ENCODE measurements at regions not wholly inside any gene's neighbourhood (a gene's known extent, or its start where the extent isn't known, plus 50 kb on each side); places are given as distances from the start of the nearest gene placed in this dataset.

- H3K4me1 ChIP-seq (ENCODE audit: insufficient read depth, insufficient read length), result no peaks in the 10 kb centered on the region
- peaks cover 9% of the 10 kb centered on the region for H3K36me3 ChIP-seq (ENCODE audit: insufficient read depth, insufficient read length, low read length)
- H3K9me3 ChIP-seq (ENCODE audit: insufficient read depth, low read length), result no peaks in the 10 kb centered on the region
- no peak overlapping the region for H3K9ac ChIP-seq (ENCODE audit: insufficient read length, low read depth)
- H3K4me3 ChIP-seq (ENCODE audit: insufficient read length, low read depth), result no peak overlapping the region
- DNase-seq (ENCODE audit: low read depth, low spot score), result no peak
- no peaks in the 10 kb centered on the region for H3K27me3 ChIP-seq (ENCODE audit: insufficient read depth, insufficient read length)
- TF ChIP-seq SUZ12 (IDR thresholded peaks at IDR 0.05; ENCODE audit: extremely low read depth, insufficient read depth, insufficient read length) (no peak), ZNF274 (IDR thresholded peaks at IDR 0.05; ENCODE audit: low read depth, low read length) (no peak), YY1 (IDR thresholded peaks at IDR 0.05; ENCODE audit: insufficient read depth, insufficient read length) (no peak)
These were observed 512.9 kb downstream of the UTRN start for GRCh38 chr6:144797881-144798589.

DNA sequence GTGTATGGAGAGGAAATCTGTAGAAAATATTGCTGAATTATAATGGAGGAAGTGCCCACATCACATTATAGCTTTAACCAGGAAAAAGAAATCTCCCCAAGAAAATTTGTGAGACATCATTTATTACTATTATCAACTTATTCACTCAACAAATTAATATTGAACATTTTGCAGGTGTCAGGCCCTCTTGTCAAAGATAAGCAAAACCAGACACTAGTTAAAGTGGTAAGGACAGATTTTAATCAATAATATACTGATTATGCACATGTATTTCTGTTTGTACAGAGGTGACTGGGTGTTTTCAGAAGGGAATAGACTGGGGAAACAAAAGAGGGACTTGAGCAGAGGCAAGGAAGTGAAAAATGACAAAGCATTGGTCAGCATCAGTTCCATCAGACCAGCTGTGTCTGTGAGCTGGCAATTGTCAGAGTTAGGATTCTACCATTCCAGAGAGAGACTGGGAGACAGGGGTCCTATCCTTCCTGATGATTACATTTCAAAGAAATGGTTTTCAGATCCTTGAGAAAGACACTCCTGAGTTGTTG, 519.2 kb downstream of the UTRN start:
- DNase-seq (ENCODE audit: low read depth, low spot score), result no peak

DNA sequence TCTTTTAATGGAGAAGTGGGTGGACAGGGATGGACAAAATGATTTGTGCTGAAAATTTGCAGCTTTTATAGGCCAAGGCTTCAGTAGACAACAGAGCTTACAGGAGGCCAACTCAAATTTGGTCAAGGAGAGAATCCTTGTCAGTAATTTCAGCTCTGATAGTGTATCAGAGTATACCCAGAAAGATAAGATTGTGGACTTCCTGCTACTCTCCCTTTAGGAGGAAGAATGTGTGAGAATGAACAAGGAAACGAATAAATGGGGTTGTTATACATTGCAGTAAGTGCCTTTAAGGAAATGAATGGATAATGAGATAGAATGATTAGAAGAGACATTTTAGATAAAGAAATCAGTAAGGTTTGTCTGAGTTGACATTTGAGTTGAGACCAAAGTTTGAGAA, 519.9 kb downstream of the UTRN start:
- H3K9me3 ChIP-seq (ENCODE audit: insufficient read depth, low read length), result no peaks in the 10 kb centered on the region
- H3K4me1 ChIP-seq (ENCODE audit: insufficient read depth, insufficient read length), result no peaks in the 10 kb centered on the region
- H3K36me3 ChIP-seq (ENCODE audit: insufficient read depth, insufficient read length, low read length), result no peaks in the 10 kb centered on the region
- no peak for DNase-seq (ENCODE audit: low read depth, low spot score)
- no peak overlapping the region for H3K9ac ChIP-seq (ENCODE audit: insufficient read length, low read depth)
- H3K4me3 ChIP-seq (ENCODE audit: insufficient read length, low read depth), result no peak overlapping the region
- TF ChIP-seq SUZ12 (IDR thresholded peaks at IDR 0.05; ENCODE audit: extremely low read depth, insufficient read depth, insufficient read length), result no peak
- no peak for TF ChIP-seq ZNF274 (IDR thresholded peaks at IDR 0.05; ENCODE audit: low read depth, low read length)
- TF ChIP-seq YY1 (IDR thresholded peaks at IDR 0.05; ENCODE audit: insufficient read depth, insufficient read length), result no peak
- no peaks in the 10 kb centered on the region for H3K27me3 ChIP-seq (ENCODE audit: insufficient read depth, insufficient read length)

More for the DNA sequence above, 519.2 kb downstream of the UTRN start:
- no peak overlapping the region for H3K4me3 ChIP-seq (ENCODE audit: insufficient read length, low read depth)
- no peaks in the 10 kb centered on the region for H3K4me1 ChIP-seq (ENCODE audit: insufficient read depth, insufficient read length)
- no peaks in the 10 kb centered on the region for H3K9me3 ChIP-seq (ENCODE audit: insufficient read depth, low read length)
- TF ChIP-seq SUZ12 (IDR thresholded peaks at IDR 0.05; ENCODE audit: extremely low read depth, insufficient read depth, insufficient read length) (no peak), ZNF274 (IDR thresholded peaks at IDR 0.05; ENCODE audit: low read depth, low read length) (no peak), YY1 (IDR thresholded peaks at IDR 0.05; ENCODE audit: insufficient read depth, insufficient read length) (no peak)
- no peaks in the 10 kb centered on the region for H3K27me3 ChIP-seq (ENCODE audit: insufficient read depth, insufficient read length)
- H3K36me3 ChIP-seq (ENCODE audit: insufficient read depth, insufficient read length, low read length), result no peaks in the 10 kb centered on the region
- no peak overlapping the region for H3K9ac ChIP-seq (ENCODE audit: insufficient read length, low read depth)

- no peaks in the 10 kb centered on the region for H3K27me3 ChIP-seq (ENCODE audit: insufficient read depth, insufficient read length)
- H3K9me3 ChIP-seq (ENCODE audit: insufficient read depth, low read length), result no peaks in the 10 kb centered on the region
- H3K4me3 ChIP-seq (ENCODE audit: insufficient read length, low read depth), result no peak overlapping the region
- no peak for DNase-seq (ENCODE audit: low read depth, low spot score)
- no peaks in the 10 kb centered on the region for H3K36me3 ChIP-seq (ENCODE audit: insufficient read depth, insufficient read length, low read length)
- H3K4me1 ChIP-seq (ENCODE audit: insufficient read depth, insufficient read length), result no peaks in the 10 kb centered on the region
- TF ChIP-seq ZNF274 (IDR thresholded peaks at IDR 0.05; ENCODE audit: low read depth, low read length) (no peak), SUZ12 (IDR thresholded peaks at IDR 0.05; ENCODE audit: extremely low read depth, insufficient read depth, insufficient read length) (no peak), YY1 (IDR thresholded peaks at IDR 0.05; ENCODE audit: insufficient read depth, insufficient read length) (no peak)
- no peak overlapping the region for H3K9ac ChIP-seq (ENCODE audit: insufficient read length, low read depth)
These were observed 521.1 kb downstream of the UTRN start for GRCh38 chr6:144806222-144806621.

- Histone ChIP-seq H3K9me3 (ENCODE audit: insufficient read depth, low read length) (no peaks in the 10 kb centered on the region), H3K4me3 (ENCODE audit: insufficient read length, low read depth) (no peak overlapping the region), H3K4me1 (ENCODE audit: insufficient read depth, insufficient read length) (no peaks in the 10 kb centered on the region), H3K27me3 (ENCODE audit: insufficient read depth, insufficient read length) (no peaks in the 10 kb centered on the region), H3K9ac (ENCODE audit: insufficient read length, low read depth) (no peak overlapping the region), H3K36me3 (ENCODE audit: insufficient read depth, insufficient read length, low read length) (no peaks in the 10 kb centered on the region)
- no peak for DNase-seq (ENCODE audit: low read depth, low spot score)
- TF ChIP-seq YY1 (IDR thresholded peaks at IDR 0.05; ENCODE audit: insufficient read depth, insufficient read length), result no peak
- no peak for TF ChIP-seq SUZ12 (IDR thresholded peaks at IDR 0.05; ENCODE audit: extremely low read depth, insufficient read depth, insufficient read length)
- TF ChIP-seq ZNF274 (IDR thresholded peaks at IDR 0.05; ENCODE audit: low read depth, low read length), result no peak
These were observed 524.0 kb downstream of the UTRN start for GRCh38 chr6:144809120-144809519.

DNA sequence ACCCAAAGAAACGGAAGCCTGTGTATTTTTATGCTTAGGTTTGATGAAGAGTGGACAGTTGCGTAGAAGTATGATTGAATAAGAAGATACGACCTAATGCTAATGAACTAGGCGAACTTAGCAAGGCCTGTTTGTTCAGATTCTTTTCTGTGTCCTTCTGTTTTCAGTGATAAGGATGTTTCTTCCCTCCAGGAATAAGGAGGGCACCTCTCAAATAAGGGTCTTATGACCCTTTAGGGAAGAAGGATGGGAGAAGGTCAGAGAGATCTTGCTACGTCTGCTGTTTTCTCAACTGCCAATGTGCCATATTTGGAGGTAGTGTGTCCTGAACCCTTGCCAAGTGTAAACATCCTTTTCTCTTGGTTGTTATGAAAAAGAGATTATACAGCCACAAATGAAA, 524.8 kb downstream of the UTRN start:
- Histone ChIP-seq H3K9ac (ENCODE audit: insufficient read length, low read depth) (no peak overlapping the region), H3K36me3 (ENCODE audit: insufficient read depth, insufficient read length, low read length) (no peaks in the 10 kb centered on the region), H3K27me3 (ENCODE audit: insufficient read depth, insufficient read length) (no peaks in the 10 kb centered on the region), H3K9me3 (ENCODE audit: insufficient read depth, low read length) (no peaks in the 10 kb centered on the region), H3K4me1 (ENCODE audit: insufficient read depth, insufficient read length) (no peaks in the 10 kb centered on the region), H3K4me3 (ENCODE audit: insufficient read length, low read depth) (no peak overlapping the region)
- DNase-seq (ENCODE audit: low read depth, low spot score), result no peak
- TF ChIP-seq ZNF274 (IDR thresholded peaks at IDR 0.05; ENCODE audit: low read depth, low read length) (no peak), YY1 (IDR thresholded peaks at IDR 0.05; ENCODE audit: insufficient read depth, insufficient read length) (no peak), SUZ12 (IDR thresholded peaks at IDR 0.05; ENCODE audit: extremely low read depth, insufficient read depth, insufficient read length) (no peak)

DNA sequence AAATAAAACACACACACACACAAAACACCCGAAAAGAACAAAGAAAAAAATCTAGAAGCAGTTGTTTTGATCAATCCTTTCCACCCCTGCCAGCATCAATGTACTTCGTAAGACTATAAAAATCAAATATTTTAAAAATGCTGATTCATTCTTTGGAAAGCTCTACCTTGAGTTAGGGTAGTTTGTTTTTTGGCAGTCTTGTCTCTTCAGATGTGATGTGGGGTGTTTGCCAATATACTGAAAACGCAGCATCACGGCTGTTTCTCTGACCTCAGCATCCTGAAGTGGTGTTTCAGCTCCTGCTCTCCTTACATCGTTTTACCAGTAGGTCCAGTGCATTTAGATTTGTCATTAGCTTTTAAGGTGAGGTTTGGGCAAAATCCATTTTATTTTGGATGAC, 526.0 kb downstream of the UTRN start:
- no peak for TF ChIP-seq SUZ12 (IDR thresholded peaks at IDR 0.05; ENCODE audit: extremely low read depth, insufficient read depth, insufficient read length)
- no peak for TF ChIP-seq YY1 (IDR thresholded peaks at IDR 0.05; ENCODE audit: insufficient read depth, insufficient read length)
- TF ChIP-seq ZNF274 (IDR thresholded peaks at IDR 0.05; ENCODE audit: low read depth, low read length), result no peak
- no peaks in the 10 kb centered on the region for H3K4me1 ChIP-seq (ENCODE audit: insufficient read depth, insufficient read length)
- no peak for DNase-seq (ENCODE audit: low read depth, low spot score)
- no peaks in the 10 kb centered on the region for H3K27me3 ChIP-seq (ENCODE audit: insufficient read depth, insufficient read length)
- no peak overlapping the region for H3K4me3 ChIP-seq (ENCODE audit: insufficient read length, low read depth)
- H3K36me3 ChIP-seq (ENCODE audit: insufficient read depth, insufficient read length, low read length), result no peaks in the 10 kb centered on the region
- H3K9me3 ChIP-seq (ENCODE audit: insufficient read depth, low read length), result no peaks in the 10 kb centered on the region
- H3K9ac ChIP-seq (ENCODE audit: insufficient read length, low read depth), result no peak overlapping the region

All from NT2/D1 (cell line).